ENCODE measurements at regions not wholly inside any gene's neighbourhood (a gene's known extent, or its start where the extent isn't known, plus 50 kb on each side); places are given as distances from the start of the nearest gene placed in this dataset.

DNA sequence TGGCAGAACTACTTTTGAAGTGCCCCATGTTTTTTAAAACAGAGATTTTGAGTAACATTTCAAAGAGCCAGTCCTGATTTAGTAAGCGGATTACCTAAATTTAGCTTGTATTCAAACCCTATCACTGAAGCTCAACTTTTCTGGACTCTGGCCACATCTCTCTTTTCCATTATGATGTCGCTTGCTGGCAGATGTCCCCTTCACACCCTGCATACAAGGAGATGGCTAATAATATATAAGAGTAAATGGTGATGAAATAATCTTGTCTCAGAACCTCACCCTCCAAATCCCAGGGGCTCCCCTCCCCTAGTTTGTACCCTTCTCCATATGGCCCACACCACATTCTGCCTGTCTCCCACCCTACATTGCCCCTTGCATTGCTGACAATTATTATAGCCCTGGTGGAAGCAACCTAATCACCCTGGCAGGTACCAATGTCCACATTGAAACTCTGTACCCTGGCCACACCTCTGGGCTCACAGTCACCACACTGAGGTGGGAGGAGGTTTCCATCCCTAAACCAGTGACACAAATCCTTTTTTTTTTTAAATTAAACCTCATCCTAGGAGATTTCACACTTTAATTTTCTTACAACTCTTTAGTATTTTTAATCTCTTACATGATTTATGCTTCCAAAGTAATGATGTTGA lies 106.0 kb upstream of the SYT6 start:
- Mint-ChIP-seq H3K27me3 (peaks cover 1% of the 10 kb centered on the region), H3K4me3 (no peak overlapping the region), H3K36me3 (ENCODE audit: low read depth) (no peaks in the 10 kb centered on the region), H3K27ac (no peak overlapping the region), H3K9me3 (peaks cover 5% of the 10 kb centered on the region), H3K4me1 (ENCODE audit: low read depth) (no peaks in the 10 kb centered on the region)
- TF ChIP-seq, protein P1, sequence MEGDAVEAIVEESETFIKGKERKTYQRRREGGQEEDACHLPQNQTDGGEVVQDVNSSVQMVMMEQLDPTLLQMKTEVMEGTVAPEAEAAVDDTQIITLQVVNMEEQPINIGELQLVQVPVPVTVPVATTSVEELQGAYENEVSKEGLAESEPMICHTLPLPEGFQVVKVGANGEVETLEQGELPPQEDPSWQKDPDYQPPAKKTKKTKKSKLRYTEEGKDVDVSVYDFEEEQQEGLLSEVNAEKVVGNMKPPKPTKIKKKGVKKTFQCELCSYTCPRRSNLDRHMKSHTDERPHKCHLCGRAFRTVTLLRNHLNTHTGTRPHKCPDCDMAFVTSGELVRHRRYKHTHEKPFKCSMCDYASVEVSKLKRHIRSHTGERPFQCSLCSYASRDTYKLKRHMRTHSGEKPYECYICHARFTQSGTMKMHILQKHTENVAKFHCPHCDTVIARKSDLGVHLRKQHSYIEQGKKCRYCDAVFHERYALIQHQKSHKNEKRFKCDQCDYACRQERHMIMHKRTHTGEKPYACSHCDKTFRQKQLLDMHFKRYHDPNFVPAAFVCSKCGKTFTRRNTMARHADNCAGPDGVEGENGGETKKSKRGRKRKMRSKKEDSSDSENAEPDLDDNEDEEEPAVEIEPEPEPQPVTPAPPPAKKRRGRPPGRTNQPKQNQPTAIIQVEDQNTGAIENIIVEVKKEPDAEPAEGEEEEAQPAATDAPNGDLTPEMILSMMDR (IDR thresholded peaks at IDR 0.05), result no peak
- ATAC-seq, result no peak
- POLR2A ChIA-PET, result no interaction called here
- DNase-seq, result no peak
- CTCF ChIA-PET, result no interaction called here
- intact Hi-C loops (cut with micrococcal nuclease), result no loop called here

DNA sequence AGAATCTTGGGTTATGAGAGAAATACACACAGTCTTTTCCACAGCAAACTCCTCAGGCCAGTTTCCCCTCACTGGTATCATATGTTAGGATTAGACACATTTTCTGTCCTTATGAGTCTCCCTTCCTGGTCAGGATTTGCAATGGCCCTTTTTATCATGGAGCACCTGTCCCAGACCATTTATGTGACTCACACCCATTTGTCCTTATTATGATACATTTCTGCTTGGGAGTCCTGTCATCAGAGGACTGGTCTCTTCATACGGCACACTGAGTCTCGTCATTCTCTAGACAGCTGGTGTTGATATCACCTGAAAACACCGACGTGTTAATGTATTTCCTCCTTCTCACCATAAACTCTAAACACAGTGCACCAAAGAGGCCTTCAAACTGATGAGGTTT lies 105.0 kb upstream of the SYT6 start:
- Mint-ChIP-seq H3K4me3 (no peak overlapping the region), H3K4me1 (ENCODE audit: low read depth) (no peaks in the 10 kb centered on the region)
- no peak for ATAC-seq

DNA sequence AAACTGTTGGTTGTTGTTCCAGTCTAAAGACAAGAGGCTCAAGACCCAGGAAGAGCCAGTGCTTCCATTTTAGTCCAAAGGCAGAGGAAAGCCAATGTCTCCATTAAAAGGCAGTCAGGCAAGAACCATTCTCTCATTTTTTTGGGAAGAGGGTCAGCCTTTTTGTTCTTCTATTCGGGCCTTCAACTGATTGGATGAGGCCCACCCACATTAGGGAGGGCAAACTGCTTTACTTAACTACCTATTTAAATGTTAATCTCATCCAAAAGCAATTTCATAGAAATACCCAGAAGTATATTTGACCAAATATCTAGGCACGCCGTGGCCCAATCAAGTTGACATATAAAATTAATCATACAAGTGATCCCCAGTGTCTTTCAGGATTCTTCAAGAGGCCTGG lies 104.4 kb upstream of the SYT6 start:
- POLR2A ChIA-PET, result no interaction called here
- CTCF ChIA-PET, result no interaction called here
- intact Hi-C loops (cut with micrococcal nuclease), result no loop called here
- Mint-ChIP-seq H3K4me1 (ENCODE audit: low read depth) (no peaks in the 10 kb centered on the region), H3K4me3 (no peak overlapping the region), H3K9me3 (peaks cover 5% of the 10 kb centered on the region), H3K27ac (no peak overlapping the region), H3K27me3 (peaks cover 1% of the 10 kb centered on the region), H3K36me3 (ENCODE audit: low read depth) (peaks cover 2% of the 10 kb centered on the region)
- ATAC-seq (no peak), DNase-seq (no peak)
- TF ChIP-seq, protein P1 (IDR thresholded peaks at IDR 0.05), result no peak

More for the DNA sequence above, 105.0 kb upstream of the SYT6 start:
- Mint-ChIP-seq H3K36me3 (ENCODE audit: low read depth) (peaks cover 2% of the 10 kb centered on the region), H3K9me3 (peaks cover 5% of the 10 kb centered on the region), H3K27ac (no peak overlapping the region), H3K27me3 (peaks cover 1% of the 10 kb centered on the region)
- intact Hi-C loops (cut with micrococcal nuclease), result no loop called here
- ChIA-PET POLR2A (no interaction called here), CTCF (no interaction called here)
- TF ChIP-seq, protein P1 (IDR thresholded peaks at IDR 0.05), result no peak
- DNase-seq, result no peak

DNA sequence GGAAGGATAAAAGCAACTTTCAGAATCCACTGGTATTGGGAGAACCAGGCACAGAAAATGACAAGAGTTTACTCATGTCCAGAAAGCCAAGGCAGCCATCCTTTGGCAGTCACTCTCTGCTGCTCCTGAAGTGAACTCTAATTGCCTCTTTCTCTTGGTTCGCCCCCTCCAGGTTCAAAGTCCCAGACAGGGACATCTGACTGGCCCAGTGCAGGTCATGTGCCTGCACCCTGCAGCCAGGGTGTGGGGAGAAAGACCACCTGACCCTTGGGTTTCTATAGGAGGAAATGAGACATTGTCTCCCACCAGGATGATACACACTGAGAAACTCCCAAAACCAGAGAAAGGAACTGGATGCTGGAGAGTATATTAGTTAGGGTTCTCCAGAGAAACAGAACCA lies 103.9 kb upstream of the SYT6 start:
- intact Hi-C loops (cut with micrococcal nuclease), result no loop called here
- POLR2A ChIA-PET, result no interaction called here
- H3K9me3 Mint-ChIP-seq, result peaks cover 5% of the 10 kb centered on the region
- H3K27ac Mint-ChIP-seq, result no peak overlapping the region
- TF ChIP-seq, protein P1 (IDR thresholded peaks at IDR 0.05), result no peak
- peaks cover 2% of the 10 kb centered on the region for H3K36me3 Mint-ChIP-seq (ENCODE audit: low read depth)
- peaks cover 1% of the 10 kb centered on the region for H3K27me3 Mint-ChIP-seq
- no peak overlapping the region for H3K4me3 Mint-ChIP-seq
- CTCF ChIA-PET, result no interaction called here
- DNase-seq (no peak), ATAC-seq (no peak)
- H3K4me1 Mint-ChIP-seq (ENCODE audit: low read depth), result peaks cover under 1% of the 10 kb centered on the region

DNA sequence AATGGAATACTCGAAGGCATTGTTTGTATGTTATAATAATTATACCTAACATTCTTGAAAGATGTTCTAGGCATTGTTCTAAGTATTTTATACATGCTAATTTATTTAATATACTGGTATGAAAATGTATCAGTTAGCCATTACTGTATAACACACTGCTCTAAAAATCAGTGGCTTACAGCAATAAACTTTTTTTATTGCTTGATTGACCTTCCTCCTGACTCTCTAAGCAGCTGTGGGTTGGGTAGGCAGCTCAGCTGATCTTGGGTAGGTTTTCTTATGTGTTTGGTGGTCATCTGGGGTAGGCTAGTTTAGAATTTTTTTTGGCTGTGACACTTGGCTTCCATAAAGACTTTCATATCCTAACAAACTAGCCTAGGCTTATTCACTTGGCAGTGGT lies 100.2 kb upstream of the SYT6 start:
- Mint-ChIP-seq H3K36me3 (ENCODE audit: low read depth) (peaks cover 2% of the 10 kb centered on the region), H3K27ac (no peak overlapping the region), H3K4me1 (ENCODE audit: low read depth) (peaks cover 7% of the 10 kb centered on the region), H3K9me3 (peaks cover 5% of the 10 kb centered on the region), H3K4me3 (no peak overlapping the region), H3K27me3 (no peaks in the 10 kb centered on the region)
- ATAC-seq (no peak), DNase-seq (no peak)
- ChIA-PET POLR2A (no interaction called here), CTCF (no interaction called here)
- intact Hi-C loops (cut with micrococcal nuclease), result no loop called here
- TF ChIP-seq, protein P1 (IDR thresholded peaks at IDR 0.05), result no peak
